Posterior cingulate gyrus (tissue), 11 donors: ENCODE measurements at regions not wholly inside any gene's neighbourhood (a gene's known extent, or its start where the extent isn't known, plus 50 kb on each side); places are given as distances from the start of the nearest gene placed in this dataset.
A peak's percentile ranks its signal among the peaks of the same experiment; 100 is the strongest.

Experiments used
- DNase-seq, 10 donors: peaks; one replicate each; pipeline versions ENCODE4 v3.0.0 to v3.0.0-alpha.2; 2020 to 2021; ENCODE audit warnings: mixed read lengths in 3 of 10
- intact Hi-C: fragments of 100-400 bp; cut with DNase I; formaldehyde crosslinking; loops from one replicate; pipeline ENCODE4 v1.15.1; 2023

DNA sequence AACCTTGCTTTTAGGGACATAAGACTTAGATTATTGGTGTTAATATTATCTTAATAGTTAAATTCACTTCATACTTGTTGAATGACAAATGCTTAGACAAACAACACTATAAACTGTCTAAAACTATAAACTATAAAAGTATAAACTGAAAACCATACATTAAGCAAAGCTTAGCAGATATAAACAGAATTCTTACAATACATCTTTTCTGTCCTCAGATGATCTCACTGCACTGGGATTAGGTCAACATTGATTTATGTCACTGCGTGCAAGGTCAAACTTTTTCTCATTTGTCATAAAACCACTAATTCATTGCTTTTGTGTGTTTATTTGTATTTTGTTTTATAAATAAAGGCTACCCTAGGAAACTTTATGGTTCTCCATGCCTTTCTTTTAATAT lies 1491.8 kb downstream of the NCAM2 start:
- intact Hi-C loops: no loop called here

DNA sequence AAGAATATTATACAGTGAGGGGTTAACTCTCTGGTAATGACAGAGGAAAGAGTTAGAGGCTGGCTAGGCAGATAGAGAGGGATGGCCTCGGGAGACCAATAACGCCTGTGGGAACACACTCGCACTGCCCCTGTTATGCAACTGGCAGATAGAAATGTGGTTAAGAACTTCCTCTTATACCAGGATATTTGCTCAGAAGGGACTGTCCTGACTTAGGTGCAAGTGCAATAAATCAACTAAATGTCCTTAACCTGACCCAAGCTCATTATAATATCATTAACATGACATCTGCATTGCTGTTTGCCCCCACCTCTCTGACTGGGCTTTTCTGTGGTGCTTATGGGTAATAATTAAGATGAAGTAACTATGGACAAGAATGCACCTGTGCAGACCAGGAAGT lies 1518.0 kb downstream of the NCAM2 start:
- intact Hi-C loops: no loop called here
- DNase-seq: no peak

More for the DNA sequence above, 1491.8 kb downstream of the NCAM2 start:
- no peak for DNase-seq

DNA sequence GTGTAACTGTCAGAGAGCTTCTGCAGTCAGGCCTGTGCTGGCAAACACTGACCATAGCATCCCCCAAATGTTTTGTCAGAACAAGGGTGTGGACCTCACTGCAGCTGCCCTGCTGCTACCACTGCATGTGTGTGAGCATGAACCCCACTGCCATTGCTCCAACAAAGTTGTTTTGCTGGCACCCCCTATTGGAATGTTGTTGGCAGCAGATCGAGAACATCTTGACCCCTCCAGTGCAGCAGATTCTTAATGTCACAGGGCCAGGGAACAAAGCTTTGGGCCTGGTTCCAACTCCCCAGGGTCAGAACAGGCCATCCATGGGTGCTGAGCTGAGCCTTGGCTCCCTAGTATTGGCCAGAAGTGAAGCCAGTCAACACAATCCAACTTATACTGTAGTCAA lies 1537.4 kb downstream of the NCAM2 start:
- intact Hi-C loops: no loop called here
- DNase-seq: no peak

DNA sequence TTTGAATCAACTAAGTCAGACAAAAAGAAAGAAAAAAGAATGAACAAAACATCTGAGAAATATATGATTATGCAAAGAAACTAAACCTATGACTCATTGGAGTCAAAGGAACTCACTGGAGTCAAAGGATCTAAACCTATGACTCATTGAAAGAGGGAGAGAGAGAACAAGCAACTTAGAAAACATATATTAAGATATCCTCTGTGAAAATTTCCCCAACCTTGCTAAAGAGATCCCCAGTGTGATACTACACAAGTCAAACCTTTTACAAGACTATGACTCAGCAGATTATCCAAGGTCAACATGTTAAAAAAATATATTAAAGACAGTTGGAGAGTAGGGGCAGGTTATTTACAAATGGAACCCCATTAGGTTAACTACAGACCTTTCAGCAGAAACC lies 1538.3 kb downstream of the NCAM2 start:
- intact Hi-C loops: no loop called here
- no peak for DNase-seq

DNA sequence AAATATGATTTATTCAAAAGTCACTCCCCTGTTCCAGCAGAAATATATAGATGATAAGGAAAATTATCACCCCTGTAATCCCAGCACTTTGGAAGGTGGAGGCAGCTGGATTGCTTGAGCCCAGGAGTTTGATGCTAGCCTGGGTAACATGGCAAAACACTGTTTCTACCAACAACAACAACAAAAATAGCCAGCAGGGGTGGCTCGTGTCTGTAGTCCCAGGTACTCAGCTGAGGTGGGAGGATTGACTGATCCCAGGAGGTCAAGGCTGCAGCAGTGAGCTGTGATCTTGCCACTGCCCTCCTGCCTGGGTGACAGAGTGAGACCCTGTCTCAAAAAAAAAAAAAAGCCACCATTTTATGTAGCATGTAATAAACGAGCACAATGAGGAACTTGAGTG lies 1546.5 kb downstream of the NCAM2 start:
- intact Hi-C loops: no loop called here
- DNase-seq: peak in 1 of 10 donors; percentile 44

DNA sequence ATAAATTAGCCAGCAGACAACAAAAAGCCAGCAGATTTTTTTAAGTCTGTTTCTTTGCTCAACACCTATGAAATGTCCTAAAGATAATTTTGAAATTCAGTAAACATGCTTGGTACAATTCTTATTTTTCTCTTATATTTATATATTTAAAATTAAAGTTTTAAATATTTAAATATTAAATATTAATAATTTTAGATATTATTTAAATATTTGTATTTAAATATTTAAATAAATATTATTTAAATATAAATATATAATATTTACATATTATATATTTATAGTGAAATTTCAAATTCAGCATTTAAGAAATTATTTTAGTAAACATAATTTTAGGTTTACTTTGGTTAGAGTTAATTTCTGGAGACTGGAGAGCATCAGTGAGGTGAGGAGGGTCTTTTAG lies 1554.2 kb downstream of the NCAM2 start:
- intact Hi-C loops: no loop called here
- DNase-seq: no peak

DNA sequence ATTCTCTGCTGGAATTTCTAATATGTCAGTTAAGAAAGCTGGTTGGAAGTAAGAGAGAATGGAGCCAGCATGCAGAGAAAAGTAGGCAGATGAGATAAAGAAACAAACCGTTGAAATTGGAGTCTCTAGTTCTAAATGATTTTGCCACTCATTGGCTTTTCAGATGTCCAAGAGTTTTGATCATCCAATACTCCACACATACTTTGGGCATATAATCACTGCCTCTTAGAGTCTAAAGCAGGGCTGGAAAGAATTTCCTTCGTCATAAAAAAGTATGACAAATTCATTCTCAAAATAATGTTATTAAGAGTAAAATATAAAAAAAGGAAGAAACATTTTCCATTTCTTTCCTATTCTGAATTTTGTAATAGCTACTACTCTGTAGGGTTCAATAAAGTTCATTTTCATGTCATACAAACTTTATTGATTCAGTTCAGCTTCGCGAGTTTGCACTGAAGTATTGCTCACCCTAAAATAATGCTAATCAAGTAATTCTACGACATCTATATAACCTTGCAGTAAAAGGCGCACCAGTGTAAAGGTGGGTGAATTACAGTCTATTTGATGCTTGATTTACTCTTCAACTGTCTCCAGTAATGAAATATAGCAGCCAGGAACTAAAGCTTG lies 1556.6 kb downstream of the NCAM2 start:
- no peak for DNase-seq
- intact Hi-C loops: no loop called here

DNA sequence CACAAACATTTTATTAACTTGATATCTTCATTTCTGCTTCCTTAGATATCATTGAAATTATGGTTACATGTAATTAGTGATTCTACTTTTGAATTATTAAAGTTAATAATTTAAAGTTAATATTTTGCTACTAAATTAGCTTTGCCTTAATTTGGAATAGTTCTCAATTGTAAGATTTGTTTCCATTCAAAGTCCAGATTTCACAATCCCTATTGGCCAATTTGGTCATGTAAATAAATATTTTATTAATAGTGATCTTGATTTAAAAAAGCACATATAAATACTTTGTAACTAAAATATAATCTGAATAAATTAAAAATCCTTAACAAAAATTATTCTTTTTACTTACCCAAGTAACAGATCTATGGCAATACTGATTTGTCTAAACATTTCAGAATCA lies 1558.6 kb downstream of the NCAM2 start:
- DNase-seq: no peak
- intact Hi-C loops: no loop called here

DNA sequence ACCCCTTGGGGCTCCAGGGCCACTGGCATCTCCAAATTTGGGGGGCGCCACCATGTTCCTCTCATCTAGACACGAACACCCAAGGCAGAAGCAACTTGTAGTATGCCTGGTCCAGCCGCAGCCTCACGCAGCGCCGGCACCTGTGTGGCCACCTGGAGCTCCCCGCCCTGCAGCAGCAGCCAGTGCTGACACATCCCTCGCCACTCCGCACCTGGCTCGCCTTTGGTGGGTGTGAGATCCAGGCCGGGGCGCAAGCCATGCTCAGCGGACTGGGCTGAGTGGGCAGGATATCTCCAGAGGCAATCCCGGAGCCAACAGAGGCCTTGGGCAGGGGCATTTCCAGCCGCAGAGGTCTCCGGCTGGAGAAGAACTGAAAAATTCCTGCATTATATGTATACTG lies 1563.7 kb downstream of the NCAM2 start:
- DNase-seq: peak in 1 of 10 donors; percentile 79
- intact Hi-C loops: no loop called here

DNA sequence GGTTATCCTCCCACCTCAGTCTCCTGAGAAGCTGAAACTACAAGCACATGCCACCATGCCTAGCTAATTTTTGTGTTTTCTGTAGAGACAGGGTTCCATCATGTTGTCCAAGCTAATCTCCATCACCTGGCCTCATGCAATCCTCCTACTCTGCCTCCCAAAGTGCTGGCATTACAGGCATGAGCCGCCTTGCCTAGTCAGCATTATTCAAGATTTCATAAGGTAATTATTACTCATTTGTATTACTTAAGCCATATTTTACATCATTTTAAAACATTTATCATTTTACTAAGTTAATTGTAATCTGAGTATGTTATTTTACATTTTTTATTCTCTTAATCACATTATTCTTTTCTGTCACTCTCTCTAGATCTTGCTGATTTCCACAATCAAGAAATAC lies 1575.6 kb downstream of the NCAM2 start:
- no peak for DNase-seq
- intact Hi-C loops: no loop called here

DNA sequence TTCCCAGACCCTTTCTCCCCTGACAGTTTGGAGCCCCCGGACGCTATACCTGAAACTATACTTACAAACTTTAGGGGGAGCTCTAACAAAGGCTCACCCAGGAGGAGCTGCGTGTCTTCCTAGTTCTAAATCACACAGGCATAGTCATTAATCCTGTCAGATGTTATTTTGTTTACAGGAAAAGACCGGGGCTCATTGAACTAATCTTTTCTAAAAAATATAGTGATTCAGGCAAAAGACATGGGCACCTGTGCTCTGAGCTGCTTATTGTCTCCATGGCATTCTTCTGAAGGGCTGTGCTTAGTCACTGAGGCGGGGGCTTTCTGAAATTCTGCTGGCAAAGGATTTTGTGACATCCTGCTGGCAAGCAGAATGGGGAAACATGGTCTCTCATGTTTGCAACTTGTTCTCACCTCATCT lies 1577.0 kb downstream of the NCAM2 start:
- intact Hi-C loops: no loop called here
- DNase-seq: no peak

DNA sequence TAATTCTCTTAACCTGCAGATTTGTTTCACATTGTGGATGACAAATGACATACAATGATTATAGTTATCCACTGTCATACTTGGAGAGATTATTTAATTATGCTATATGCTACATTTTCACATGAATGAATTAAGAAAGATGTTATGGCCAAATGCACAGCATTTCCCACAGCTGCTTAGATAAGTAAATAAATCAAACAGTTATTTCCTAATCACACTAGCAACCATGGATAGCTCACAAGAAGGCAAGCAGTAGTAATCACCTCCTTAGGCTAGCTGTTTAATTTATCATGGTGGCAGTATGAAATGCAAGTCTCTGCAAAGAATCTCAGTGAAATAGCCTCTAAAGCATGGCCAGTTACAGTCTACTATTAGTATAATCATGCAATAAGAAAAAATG lies 1581.5 kb downstream of the NCAM2 start:
- intact Hi-C loops: no loop called here
- no peak for DNase-seq

DNA sequence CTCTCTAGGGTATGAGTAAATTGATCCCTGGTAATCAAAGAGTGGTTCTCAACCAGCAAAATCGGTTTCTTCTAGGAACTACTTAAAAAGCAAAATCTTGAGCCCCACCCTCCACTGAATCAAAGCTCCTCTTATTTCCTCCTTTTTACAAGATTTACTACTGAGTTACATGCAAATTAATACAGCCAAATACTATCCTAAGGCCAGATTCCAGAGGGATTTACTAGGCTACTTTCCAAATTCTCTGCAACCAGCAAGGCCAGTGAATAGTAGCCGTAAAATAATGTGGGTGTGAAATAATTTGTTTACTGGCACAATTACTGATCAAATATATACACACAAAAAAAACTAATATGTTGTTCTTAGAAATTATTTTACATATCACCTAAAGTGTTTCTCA lies 1583.8 kb downstream of the NCAM2 start:
- no peak for DNase-seq
- intact Hi-C loops: no loop called here

DNA sequence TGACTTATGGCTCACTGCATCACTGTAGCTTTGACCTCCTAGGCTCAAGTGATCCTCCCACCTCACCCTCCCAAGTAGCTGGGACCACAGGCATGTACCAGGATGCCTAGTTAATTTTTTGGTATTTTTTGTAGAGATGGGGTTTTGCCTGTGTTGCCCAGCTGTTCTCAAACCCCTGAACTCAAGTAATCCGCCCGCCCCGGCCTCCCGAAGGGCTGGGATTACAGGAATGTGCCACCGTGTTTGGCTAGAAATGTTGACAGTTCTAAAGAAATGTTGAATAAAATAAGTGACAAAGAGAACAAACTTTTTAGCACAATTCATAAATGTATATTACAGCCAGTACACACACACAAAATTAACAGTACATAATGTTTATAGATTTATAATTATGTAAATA lies 1586.1 kb downstream of the NCAM2 start:
- intact Hi-C loops: no loop called here
- DNase-seq: peak in 1 of 10 donors; percentile 57

DNA sequence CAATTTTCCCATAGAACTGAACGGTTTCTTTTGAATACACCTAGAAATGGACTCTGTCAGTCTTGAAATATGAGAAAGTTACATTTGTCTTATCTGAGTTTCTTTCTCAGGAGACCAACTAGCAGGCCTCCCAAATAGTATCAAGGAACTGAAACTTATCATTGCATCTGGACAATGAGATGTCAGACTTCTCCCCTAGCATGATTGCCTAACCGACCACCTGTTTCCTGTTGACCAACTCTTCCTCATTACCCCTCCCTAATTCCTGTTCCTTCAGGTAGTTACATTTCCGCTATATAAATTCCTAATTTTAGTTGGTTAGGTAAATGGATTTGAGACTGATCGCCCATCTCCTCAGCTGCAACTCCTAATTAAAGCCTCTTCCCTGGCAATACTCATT lies 1587.3 kb downstream of the NCAM2 start:
- DNase-seq: no peak
- intact Hi-C loops: no loop called here

DNA sequence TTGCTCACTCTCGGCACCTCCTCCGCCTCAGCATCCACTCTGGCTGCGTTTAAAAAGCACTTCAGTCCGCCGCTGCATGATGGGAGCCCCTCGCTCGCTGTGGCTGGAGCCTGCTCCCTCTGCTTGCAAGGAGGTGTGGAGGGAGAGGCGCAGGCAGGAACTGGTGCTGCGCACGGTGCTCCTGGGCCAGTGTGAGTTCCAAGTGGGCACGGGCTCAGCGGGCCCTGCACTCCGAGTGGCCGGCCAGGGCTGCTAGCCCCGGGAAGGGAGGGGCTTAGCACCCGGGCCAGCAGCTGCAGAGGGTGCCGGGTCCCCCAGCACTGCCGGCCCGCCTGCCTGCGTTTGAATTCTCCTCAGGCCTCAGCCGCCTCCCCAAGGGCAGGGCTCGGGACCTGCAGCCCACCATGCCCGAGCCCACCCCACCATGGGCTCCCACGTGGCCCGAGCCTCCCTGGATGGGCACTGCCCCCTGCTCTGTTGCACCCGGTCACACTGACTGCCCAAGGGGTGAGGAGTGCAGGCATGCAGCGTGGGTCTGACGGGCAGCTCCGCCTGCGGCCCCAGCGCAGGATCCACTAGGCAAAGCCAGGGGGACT lies 1599.5 kb downstream of the NCAM2 start:
- intact Hi-C loops: no loop called here
- peak in 3 of 10 donors; percentile 53 to 80 (median 77) for DNase-seq

DNA sequence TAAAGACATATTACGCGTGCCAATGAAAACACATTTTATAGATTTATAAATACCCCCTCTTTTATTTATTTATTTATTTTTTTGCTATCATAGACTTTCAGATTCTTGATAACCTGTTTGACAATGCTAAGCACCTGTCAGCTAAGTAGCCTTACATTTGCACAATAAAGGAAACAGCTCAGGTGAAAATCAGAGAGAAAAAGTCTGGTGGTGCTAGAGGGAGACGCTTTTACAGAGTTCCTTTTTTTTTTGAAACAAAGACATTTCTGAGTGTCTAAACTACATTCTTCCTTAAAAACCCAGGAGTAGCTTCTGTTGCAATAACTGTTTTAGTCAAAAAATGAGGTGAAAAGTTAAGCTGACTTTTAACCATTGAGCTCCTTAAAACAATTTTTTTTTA lies 1611.6 kb downstream of the NCAM2 start:
- intact Hi-C loops: no loop called here
- no peak for DNase-seq

DNA sequence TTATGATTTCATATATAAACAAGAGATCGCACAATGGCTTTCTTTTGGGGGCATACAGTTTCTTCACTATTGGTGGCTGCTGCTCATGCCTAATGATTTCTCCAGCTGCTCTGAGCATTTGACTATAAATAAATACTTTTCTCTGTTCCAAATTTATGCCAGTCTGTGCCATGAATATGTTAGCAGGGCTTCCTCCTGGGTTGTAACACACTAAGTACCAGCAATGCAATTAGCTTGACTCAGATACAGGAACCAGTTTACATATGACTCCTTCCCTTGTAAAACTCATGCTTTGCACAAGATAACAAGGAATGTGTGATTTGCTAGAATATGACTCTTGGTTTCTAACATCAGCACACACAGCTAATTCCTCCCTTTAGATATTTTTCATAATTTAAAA lies 1629.7 kb downstream of the NCAM2 start:
- DNase-seq: no peak
- intact Hi-C loops: no loop called here

DNA sequence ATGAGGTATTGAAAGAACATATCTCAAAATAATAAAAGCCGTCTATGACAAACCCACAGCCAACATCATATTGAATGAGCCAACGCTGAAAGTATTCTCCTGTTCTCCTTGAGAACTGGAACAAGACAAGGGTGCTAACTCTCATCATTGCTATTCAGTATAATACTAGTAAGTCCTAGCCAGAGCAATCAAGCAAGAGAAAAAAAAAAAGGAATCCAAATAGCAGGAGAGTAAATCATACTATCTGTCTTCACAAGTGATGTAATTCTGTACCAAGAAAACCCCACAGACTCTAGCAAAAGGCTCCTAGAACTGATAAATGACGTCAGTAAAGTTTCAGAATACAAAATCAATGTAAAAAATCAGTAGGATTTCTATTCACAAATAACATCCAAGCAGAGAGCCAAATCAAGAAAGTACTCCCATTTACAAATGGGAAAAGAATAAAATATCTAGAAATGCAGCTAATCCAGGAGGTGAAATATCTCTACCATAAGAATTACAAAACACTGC lies 1632.8 kb downstream of the NCAM2 start:
- intact Hi-C loops: no loop called here
- no peak for DNase-seq

DNA sequence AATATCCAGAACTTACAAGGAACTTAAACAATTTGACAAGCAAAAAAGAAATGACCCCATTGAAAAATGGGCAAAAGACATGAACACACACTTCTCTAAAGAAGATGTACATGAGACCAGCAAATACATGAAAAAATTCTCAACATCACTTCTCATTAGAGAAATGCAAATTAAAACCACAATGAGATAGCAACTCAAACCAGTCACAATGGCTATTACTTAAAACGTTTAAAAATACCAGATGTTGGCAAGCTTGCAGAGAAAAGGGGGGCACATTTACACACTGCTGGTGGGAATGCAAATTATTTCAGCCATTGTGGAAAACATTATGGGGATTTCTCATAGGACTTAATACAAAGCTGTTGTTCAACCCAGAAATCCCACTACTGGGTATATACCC lies 1634.0 kb downstream of the NCAM2 start:
- DNase-seq: no peak
- intact Hi-C loops: no loop called here

DNA sequence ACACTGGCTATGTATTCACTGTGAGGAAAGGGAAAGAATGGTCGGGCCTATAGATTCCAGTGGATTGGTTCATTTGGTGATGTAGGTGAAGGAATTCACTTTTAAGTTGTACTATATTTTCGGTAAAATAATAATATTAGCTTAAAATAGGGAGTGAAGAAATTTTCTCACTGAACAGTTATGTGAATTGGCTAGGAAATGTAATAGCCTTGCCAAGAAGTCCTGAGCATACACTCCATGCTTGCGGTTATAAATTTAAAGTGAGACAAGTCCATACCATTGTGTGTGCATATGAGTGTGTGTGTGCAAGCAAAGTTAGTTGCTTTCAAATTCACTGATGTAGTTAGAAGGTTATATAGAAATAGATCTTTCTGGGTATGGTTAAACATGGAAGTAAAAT lies 1651.0 kb downstream of the NCAM2 start:
- intact Hi-C loops: no loop called here
- no peak for DNase-seq

DNA sequence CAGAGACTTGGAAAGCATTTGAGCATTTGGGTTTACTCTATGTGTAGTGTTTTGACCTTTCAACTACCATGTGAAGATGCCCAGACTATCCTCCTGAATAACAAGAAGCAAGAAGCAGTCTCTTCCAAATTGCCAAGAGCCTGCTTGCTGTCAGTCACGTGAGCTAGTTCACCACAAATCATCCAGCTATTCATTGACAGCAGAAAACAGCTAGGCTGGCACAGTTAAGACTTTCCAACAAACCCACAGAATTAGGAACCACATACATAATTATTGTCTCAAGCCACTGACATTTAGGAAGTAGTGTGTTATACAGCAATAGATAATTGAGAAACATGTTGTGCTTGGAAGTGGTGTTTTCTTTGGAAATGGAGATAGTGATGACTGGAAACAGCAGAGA lies 1652.0 kb downstream of the NCAM2 start:
- intact Hi-C loops: no loop called here

DNA sequence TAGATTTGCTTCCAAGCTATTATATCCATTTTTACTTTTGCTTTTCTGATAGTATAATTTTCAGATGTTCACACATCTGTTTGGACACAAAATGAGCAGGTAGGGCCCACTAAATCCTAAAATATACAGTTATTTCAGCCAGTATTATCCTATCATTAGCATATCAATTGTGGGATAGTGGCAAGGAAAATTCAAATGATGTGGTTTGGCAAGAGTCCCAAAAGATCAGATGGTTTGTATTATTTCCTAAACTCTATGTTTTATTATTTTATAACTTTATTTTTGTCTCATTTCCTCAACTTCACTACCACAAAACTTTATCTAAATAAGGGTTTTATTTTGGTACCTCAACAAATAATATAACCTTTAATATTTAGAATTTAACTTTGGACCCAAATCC lies 1659.6 kb downstream of the NCAM2 start:
- no peak for DNase-seq
- intact Hi-C loops: no loop called here

More for the DNA sequence above, 1652.0 kb downstream of the NCAM2 start:
- DNase-seq: no peak
